ENCODE measurements at regions not wholly inside any gene's neighbourhood (a gene's known extent, or its start where the extent isn't known, plus 50 kb on each side); places are given as distances from the start of the nearest gene placed in this dataset.

DNA sequence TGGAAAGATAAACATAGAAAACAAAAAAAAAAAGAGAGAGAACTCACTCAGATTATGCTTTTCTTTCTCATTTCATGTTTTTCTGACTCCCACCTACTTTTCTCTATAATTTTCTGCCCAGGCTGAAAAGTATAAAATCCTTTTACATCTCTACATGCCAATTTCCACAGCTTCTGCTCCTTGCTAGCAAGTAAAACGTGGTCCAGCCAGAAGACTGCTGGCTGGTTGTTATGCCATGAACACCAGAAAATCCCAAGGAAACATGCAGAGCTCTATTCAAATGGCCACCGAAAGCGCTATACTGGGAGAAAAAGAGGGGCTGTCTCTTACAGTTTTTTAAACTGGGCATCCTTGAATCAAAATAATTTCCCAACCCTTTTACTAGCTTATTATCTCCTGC, 512.8 kb upstream of the ID4 start (continued):
- TF ChIP-seq ZBTB43 (CRISPR knock-in tag; IDR thresholded peaks at IDR 0.05) (no peak), E2F5 (CRISPR knock-in tag; IDR thresholded peaks at IDR 0.05) (no peak), ZBTB34 (CRISPR knock-in tag; IDR thresholded peaks at IDR 0.05) (no peak), NFIX (CRISPR knock-in tag; IDR thresholded peaks at IDR 0.05; ENCODE audit: low read depth) (no peak), VEZF1 (CRISPR knock-in tag; IDR thresholded peaks at IDR 0.05) (no peak)

DNA sequence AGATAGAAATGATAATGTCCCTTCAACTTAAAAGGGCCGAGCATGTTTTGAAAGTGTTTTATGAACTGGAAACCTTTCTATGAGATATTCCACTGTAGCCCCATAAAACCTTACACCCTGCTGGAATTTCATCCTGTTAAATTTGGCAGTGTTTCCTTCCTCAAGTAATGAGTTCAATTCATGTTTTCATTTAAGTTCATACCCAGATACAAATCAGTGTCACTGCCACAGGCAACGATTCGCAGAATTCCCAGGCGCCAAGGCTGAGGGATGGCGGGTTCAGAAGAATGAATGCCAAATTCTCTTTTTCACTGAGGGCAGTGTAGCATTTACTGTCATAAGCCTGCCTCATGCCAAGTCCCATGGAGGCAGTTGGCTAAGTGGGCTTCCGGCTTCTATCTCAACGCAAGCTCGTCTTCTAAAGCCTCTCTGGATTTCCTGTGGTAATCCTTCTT, 511.8 kb upstream of the ID4 start:
- POLR2A ChIA-PET: no interaction called here
- no peak overlapping the region for H2AFZ ChIP-seq (ENCODE audit: low read depth, low read length)
- H3K9me3 ChIP-seq (replicated peaks; ENCODE audit: control insufficient read depth, insufficient read depth, low read depth, low read length): no peaks in the 10 kb centered on the region; the same call in 1 of the 2 replicates
- FAIRE-seq: no peak
- H3K4me3 ChIP-seq: no peak overlapping the region
- H3K4me1 ChIP-seq (replicated peaks in 1 of 2; ENCODE audit: control insufficient read depth in 2 of 2, insufficient read depth in 2 of 2, low read length in 2 of 2): no peaks in the 10 kb centered on the region
- no peaks in the 10 kb centered on the region for H3K36me3 ChIP-seq (ENCODE audit: control insufficient read depth, insufficient read depth, low read length)
- no peaks in the 10 kb centered on the region for H4K20me1 ChIP-seq (replicated peaks; ENCODE audit: control insufficient read depth, insufficient read depth, low read length)
- no TSS peak for BruUV-seq (replicated peaks)
- H3K27me3 ChIP-seq (ENCODE audit: control insufficient read depth in 2 of 2, insufficient read depth in 2 of 2, low read length in 2 of 2): no peaks in the 10 kb centered on the region
- no peak overlapping the region for H3K4me2 ChIP-seq (ENCODE audit: insufficient read depth, low read length)
- intact Hi-C loops (cut with micrococcal nuclease) (no loop called here), in situ Hi-C loops (cut with MboI) (no loop called here)
- no peak for ATAC-seq
- no peak for DNase-seq (ENCODE audit: extremely low read depth in 1 of 4, low spot score in 3 of 4)
- CTCF ChIA-PET (ENCODE audit: low intra/inter-chr PET ratio): no interaction called here
- H3K27ac ChIP-seq (ENCODE audit: extremely low read depth, low read depth, low read length): no peak overlapping the region
- 2% methylated on average over 8 of the region's 8 CpGs for WGBS (ENCODE audit: insufficient coverage, low coverage, missing lambda C conversion rate)
- H3K9me1 ChIP-seq (ENCODE audit: control insufficient read depth, insufficient read depth, low read length): no peaks in the 10 kb centered on the region
- no peak overlapping the region for H3K9ac ChIP-seq (ENCODE audit: insufficient read depth in 1 of 2, low read depth in 2 of 2, low read length in 2 of 2)
- no peaks in the 10 kb centered on the region for H3K79me2 ChIP-seq (ENCODE audit: control insufficient read depth, insufficient read depth, low read length)
- no peak for TF ChIP-seq RBM22 (IDR thresholded peaks at IDR 0.05; ENCODE audit: low read depth, low read length, poor library complexity, severe bottlenecking)
- TF ChIP-seq, protein P1, sequence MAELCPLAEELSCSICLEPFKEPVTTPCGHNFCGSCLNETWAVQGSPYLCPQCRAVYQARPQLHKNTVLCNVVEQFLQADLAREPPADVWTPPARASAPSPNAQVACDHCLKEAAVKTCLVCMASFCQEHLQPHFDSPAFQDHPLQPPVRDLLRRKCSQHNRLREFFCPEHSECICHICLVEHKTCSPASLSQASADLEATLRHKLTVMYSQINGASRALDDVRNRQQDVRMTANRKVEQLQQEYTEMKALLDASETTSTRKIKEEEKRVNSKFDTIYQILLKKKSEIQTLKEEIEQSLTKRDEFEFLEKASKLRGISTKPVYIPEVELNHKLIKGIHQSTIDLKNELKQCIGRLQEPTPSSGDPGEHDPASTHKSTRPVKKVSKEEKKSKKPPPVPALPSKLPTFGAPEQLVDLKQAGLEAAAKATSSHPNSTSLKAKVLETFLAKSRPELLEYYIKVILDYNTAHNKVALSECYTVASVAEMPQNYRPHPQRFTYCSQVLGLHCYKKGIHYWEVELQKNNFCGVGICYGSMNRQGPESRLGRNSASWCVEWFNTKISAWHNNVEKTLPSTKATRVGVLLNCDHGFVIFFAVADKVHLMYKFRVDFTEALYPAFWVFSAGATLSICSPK (IDR thresholded peaks at IDR 0.05; ENCODE audit: borderline replicate concordance): no peak
